Inflammatory macrophage (primary cell): ENCODE measurements at regions not wholly inside any gene's neighbourhood (a gene's known extent, or its start where the extent isn't known, plus 50 kb on each side); places are given as distances from the start of the nearest gene placed in this dataset.
A peak's percentile ranks its signal among the peaks of the same experiment; 100 is the strongest.
"Not testable (repeated sequence)": the region's sequence is repeated elsewhere in the genome, so short reads cannot be mapped to it uniquely, and the experiment has no call there.

Experiments used
- DNase-seq, 2 donors: peaks; one replicate each; pipeline ENCODE4 v3.0.0-alpha.2; 2020 to 2022

DNA sequence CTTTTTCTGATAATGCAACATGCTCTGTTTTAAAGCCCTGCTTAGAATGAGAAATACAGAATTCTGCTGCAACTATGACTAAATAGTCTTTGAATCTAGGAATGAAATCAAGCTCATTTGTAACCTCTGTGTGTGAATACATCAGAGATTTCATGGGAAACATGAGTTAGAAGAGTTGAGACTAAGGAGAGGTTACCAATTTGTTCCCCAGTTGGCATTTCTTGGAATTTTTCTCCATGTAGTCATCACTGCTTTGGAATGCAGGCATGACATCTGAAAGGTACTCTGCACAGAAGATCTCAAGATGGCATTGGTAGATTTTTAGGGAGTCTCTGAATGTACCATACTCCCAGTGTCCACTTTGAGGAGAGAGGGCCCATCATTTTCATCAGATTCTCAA is 237.2 kb downstream of the TFAP2A start:
- no peak for DNase-seq

DNA sequence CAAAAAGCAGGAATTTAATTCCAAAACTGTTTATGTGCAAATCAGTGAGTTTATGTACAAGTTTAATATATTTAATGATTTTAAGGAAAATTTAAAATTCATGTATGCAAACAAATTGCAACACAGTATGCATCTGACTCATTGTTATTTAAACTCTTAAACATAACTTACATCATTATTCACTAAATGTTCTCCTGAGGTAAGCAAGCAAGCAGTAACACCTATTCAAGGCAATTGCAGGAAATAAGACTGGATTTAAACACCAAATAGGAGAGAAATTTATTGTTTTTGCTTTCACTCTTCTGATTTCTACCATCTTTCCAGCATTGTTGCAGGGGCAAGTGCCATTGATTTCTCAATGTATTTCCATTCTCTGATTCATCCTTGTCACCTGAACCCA is 239.5 kb downstream of the TFAP2A start:
- DNase-seq, result no peak

DNA sequence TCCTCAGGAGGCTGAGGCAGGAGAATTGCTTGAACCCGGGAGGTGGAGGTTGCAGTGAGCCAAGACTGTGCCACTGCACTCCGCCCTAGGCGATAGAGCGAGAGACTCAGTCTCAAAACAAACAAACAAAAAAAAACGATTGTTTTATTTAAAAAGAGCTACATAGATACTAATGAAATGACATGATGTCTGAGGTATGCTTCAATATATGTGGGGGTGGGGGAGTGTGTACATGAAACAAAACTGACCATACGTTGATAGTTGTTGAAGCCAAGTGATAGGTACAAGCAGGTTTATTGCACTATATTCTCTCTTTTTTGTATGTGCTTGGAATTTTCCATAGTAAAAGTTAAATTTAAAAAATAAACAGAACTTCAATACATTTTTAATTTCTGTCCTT is 240.1 kb downstream of the TFAP2A start:
- no peak for DNase-seq

DNA sequence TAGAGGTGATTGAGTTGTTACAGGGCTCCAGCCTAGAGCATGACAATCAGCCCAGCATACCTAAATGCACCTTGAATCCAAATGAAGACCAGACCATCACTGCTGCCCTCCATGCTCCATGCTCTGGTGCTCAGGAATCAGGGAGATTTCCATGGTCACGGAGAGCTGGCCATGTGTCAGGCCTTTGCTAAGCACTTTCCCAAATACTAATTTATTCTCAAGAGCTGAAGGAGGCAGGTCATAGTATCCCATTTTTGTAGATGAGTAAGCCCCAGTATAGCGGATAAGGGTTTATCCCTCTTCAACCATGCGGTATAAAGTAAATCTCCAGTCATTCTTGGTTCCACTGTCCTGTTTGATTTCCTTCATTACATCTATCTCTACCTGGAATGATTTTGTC is 240.8 kb downstream of the TFAP2A start:
- no peak for DNase-seq

DNA sequence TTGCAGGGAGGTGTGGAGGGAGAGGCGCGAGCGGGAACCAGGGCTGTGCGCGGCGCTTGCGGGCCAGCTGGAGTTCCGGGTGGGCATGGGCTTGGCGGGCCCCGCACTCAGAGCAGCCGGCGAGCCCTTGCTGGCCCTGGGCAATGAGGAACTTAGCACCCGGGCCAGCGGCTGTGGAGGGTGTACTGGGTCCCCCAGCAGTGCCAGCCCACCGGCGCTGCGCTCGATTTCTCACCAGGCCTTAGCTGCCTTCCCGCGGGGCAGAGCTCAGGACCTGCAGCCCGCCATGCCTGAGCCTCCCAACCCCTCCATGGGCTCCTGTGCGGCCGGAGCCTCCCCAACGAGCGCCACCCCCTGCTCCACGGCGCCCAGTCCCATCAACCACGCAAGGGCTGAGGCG is 243.2 kb downstream of the TFAP2A start:
- not testable (repeated sequence) for DNase-seq

DNA sequence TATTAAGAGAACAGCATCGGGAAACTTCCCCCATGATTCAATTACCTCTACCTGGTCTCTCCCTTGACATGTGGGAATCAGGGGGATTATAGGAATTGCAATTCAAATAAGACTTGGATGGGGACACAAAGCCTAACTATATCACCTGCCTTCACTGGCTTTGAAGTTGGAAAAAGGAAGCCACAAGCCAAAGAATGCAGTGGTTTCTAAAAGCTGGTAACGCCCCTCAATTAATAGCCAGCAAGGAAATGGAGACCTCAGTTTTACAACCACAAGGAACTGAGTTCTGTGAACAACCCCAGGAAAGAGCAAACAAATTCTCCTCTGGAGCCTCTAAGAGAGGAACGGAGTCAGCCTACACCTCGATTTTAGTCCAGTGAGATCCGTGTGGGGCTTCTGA is 244.1 kb downstream of the TFAP2A start:
- DNase-seq, result no peak

DNA sequence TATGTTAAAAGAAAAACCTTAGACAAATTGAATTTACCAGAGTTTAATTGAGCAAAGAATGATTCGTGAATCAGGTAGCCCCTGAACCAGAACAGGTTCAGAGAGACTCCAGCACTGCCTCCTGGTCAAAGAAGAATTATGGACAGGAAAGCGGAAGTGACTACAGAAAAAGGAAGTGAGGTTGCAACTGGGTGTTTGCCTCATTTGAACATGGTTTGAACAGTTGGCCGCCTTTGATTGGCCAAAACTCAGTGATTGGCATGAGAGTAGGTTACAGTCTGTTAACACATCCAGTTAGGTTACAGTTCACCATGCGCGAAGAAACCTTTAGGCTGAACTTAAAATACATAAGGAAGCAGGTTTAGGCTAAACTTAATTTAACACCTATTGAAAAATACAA is 248.8 kb downstream of the TFAP2A start:
- peak in 1 of 2 donors; percentile 1 for DNase-seq

DNA sequence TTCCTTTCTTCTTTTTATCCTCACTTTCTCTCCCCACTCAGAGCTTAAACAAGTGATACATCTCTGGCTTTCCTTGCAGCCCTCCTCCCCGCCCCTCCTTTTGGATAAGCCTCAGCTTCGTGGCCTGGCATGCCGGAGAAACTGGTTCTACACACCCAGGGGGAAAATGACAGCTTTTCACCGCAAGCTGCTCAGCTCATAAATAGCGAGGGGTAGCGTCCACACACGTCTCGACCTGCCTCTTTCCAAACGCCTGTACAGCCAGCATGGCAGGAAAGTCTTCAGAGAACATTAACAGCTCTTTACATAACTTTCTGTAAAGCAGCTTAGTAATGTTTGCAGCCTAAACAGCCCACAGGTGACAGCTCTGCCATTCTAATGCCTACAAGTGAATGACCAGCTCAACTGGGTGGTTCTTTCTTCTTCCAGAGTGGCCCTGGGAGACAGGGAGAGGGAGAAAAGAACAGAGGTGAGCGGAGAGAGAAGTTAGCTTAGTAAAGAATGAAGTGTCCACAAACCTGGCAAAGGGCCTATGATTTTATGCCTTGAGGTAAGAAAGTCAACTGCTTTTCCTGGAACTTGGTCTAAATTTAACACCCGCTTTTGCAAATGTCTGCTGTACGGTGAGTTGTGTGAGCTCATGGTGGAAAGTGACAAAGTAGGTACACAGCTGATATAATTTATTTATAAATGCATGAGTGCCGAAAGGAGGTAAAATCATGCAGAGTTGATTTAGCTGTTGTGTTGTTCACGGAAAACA is 251.5 kb downstream of the TFAP2A start:
- no peak for DNase-seq

DNA sequence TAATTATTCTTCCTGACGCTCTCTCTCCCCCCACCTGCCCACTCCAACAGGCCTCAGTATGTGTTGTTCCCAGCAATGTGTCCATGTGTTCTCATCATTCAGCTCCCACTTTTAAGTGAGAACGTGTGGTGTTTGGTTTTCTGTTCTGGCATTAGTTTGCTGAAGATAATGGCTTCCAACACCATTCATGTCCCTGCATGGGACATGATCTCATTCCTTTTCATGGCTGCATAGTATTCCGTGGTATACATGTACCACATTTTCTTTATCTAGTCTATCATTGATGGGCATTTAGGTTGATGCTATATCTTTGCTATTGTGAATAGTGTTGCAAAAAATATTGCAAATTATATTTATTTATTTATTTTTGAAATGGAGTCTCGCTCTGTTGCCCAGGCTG is 258.0 kb downstream of the TFAP2A start:
- no peak for DNase-seq

DNA sequence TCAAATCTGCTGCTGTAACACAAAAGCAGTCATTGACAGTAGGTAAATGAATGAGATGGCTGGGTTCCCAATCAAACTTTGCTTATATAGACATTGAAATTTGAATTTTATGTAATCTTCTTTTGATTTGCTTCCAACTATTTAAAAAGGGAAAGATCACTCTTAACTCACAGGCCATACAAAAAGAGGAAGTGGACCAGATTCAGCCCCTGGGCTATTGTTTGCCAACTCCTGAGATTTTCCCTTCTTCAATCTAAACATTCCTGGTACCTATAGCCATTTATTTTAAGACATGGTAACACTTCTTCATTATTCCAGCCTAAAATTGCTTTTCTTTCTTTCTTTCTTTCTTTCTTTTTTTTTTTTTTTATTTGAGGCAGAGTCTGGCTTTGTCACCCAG is 260.6 kb downstream of the TFAP2A start:
- no peak for DNase-seq

DNA sequence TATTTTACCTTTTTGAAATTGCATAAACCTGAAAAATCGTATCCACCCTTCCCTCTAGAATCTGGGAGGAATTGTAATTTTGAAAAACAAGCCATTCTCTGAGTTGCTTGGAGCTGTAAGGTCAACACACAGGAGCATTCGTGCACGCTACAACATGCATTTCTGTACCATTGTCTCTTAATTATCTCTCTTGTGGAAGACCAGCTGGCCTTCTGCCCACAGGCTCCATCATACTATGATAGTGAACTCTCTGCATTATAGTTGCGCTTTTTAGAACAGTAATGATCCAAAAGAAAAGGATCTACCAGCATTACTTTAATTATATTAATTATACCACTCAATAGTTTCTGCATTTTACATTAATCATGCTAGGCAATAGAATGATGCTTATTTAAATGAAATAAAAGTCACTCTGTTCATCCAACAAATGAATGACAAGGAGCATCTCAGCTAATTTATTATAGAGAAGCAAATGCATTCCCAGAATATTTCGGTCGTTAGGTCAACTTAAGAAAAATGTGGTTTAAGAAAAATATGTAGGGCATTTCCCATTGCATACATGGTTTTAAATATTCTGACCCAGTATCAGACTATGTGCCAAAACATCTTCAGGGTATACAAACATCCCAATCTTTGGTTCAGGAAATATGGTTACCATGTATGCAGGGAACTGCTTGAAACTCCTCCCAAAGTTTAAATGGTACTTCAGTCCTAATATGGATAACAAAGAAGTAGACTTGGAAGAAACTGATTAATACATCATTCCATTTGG is 263.5 kb downstream of the TFAP2A start:
- DNase-seq, result no peak

DNA sequence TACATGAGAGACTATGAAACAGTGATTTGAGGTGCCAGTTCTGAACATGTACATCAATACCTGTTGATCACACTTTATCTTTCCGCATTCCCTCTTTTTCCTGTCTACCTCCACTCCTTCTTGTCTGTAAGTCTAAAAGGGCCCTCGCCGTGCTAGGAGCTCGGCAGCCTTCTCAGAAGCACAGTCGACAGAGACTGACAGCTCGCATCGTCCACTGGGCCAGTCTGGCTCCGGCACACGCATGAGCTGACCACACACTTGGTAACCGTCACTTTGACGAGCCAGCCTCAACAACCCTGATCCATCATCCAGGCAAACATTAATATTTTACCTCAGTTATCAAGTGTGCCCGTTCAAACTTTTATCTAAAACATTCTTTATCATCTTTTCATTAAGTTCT is 265.3 kb downstream of the TFAP2A start:
- DNase-seq, result no peak

DNA sequence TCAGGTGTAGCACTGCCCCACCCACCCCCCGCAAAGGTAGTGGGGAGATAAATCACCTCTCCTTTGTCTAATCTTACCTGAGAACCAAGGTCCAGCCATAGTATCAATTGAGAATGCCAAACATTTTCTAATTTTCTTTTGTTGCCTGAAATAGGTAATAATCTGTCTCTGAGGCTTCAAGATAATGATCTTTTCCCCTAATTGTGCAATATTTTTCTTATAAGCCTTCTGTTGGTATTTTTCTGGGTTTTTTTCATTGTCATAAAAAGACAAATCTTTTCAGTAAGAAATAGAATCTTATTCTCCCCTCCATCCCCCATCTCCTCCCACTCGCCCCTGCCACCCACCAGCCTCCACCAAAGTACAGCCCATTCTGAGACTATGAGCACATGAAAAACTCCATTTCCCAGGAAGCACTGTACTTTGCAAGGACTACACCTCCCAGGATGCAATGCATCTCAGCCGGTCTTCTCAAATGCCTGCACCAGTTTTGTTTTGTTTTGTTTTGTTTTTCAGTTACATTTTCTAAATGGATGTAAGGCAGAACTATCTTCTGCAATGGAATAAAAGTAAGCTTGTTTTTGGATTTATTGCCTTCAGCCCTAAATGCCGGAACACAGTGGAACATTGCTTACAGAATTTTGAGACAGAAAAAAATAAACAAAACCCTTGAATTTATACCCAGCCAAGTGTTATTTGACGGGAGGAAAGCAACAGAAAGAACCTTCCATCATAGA is 268.0 kb downstream of the TFAP2A start:
- peak; percentile 7 to 36 for DNase-seq

DNA sequence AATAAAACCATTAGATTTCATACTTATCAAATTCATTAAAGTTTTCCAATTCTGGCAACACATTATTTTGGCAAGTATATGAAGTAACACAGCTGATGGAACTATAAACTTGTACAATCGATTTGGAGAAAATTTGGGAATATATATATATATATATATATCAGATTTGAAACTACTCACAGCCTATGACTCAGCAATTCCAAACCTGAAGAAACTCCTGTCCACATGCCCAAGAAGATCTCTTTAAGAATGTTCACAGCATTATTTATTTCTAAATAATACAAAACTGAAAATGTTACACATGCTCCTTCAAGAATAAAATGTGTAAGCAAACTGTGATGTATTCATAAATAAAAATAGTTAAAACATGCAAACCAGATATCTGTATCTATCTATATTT is 270.1 kb downstream of the TFAP2A start:
- no peak for DNase-seq

DNA sequence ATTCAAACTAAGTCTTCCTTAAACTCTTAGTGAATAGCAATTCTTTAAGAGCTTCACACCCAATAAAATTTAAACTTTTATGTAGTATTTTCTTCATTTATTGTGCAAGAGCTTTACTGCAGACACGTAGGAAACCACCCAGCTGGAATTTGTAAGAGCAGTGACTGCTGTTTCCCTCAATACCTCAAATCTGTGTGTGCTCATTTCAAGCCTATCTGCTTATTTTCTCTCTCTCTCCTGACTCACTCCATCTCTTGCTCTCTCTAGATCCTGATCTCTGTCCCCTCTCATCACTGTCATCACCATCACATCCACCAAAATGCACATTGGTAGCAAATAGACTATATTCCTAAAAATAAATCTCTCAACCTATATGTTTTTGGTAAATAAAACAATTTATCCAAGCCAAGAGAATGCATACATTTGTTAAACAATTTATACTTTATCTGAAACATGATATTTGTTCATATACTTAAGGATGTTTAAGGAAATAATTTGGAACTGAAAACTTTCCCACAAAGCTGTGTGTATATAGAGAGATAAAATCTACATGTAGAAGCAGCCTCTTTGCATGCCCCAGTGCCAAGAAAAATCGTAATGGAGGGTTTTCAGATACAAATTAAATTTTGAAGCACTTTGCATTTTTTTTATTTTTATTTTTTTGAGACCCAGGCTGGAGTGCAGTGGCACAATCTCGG is 273.0 kb downstream of the TFAP2A start:
- DNase-seq, result no peak

DNA sequence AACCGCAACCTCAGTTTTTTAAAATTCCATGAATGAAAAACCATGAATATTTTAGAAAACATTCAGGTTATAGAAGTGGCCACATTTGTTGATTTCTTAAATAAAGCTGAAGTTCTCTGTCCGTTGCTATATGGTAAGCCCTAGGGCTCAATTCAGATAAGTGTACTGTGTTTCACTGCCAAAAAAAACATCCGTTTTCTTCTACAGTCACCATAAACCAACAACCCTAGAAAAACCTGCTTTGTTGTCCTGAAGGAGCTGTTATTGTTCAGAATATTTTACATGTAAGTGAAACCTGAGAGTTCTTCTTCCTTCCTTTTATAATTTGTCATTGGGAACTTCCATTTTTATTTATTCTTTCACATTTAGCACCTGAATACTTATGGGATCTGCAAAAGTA is 274.1 kb downstream of the TFAP2A start:
- DNase-seq, result no peak

DNA sequence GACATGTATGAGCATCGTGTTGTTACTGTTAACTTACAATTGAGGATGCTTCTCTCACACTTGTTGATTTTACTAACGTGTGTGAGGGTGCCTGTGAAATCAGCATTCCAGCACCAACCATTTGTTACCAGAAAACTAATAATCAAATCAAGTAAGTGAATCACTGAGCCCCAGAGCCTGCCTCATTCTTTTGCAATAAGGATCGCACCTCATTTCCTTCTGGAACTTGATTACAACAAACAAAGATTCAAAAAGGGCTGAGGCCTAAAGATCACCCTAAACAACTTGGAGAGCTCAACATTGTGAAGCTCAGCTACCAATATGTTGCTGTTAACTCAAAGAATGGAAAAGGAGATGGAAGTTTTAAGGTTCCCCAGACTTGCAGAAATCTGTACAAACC is 274.7 kb downstream of the TFAP2A start:
- DNase-seq, result no peak

DNA sequence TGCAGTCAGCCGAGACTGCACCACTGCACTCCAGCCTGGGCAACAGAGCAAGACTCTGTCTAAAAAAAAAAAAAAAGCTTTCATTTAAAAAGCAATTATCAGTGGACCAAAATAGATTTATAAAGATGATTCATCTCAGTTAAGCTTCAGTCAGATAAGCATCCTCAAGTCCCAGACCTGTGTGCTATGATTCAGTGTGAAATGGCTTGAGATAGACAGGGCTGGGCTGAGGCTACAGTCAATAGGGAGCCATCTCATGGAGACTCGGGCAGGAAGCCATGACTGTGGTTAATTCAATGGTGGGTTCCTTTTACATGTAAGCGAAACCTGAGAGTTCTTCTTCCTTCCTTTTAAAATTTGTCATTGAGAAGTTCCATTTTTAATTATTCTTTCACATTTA is 276.0 kb downstream of the TFAP2A start:
- no peak for DNase-seq

DNA sequence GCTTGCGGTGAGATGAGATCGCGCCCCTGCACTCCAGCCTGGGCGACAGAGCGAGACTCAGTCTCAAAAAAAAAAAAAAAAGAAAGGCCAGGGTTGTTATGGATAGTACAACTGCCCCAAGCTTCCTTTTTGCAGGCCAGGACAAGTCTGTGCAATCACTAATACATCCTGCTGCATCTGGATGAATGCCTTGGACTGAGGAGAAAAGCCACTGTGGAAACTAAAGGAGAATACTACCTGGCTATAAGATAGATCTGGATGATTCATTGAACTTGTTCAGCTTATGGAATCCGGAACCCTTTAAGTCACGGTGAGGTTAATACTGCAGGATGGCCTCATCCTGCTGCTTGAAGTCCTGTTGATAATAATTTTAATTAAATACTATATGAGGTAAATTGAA is 278.2 kb downstream of the TFAP2A start:
- no peak for DNase-seq

DNA sequence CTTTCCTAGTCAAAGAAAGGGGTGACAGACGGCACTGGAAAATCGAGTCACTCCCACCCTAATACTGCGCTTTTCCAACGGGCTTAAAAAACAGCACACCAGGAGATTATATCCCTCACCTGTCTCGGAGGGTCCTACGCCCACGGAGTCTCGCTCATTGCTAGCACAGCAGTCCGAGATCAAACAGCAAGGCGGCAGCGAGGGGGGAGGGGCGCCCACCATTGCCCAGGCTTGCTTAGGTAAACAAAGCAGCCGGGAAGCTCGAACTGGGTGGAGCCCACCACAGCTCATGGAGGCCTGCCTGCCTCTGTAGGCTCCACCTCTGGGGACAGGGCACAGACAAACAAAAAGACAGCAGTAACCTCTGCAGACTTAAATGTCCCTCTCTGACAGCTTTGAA is 280.7 kb downstream of the TFAP2A start:
- not testable (repeated sequence) for DNase-seq

DNA sequence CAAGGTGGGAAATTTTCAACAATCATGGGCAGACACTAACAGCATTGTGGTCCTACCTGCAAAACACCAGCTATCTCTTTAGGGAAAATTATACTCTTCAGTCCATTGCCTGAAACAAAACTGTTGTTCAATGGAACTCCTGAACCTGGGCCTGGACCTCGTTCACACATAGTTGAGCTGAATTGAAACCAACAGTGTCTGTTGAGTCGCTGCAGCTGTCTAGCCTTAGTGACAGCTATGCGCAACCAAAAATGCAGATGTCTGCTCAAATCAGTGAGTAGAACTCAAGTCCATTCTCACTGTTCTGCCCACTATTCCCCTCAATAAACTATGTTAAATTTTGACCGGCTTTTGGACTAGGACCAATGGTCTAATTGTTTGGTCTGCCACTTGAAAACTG is 286.2 kb downstream of the TFAP2A start:
- no peak for DNase-seq

DNA sequence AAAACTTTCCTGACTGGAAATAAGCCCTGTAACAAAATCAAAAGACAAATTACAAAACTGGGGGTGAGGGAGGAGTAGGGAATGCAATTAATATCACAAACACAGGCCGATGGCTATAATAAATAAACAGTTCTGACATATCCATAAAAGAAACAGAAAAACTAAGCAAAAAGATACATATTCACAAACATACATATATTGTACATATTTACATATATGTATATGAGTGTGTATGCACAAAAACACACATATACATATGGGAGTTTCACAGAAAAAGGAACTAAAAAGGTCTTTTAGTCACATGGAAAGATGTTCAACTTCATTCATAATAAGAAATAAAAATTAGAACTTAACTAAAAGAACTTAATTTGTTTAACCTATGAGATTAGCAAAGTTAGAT is 292.7 kb downstream of the TFAP2A start:
- no peak for DNase-seq
